Fibroblast of villous mesenchyme (primary cell): ENCODE measurements at regions not wholly inside any gene's neighbourhood (a gene's known extent, or its start where the extent isn't known, plus 50 kb on each side); places are given as distances from the start of the nearest gene placed in this dataset.
"Not testable (repeated sequence)": the region's sequence is repeated elsewhere in the genome, so short reads cannot be mapped to it uniquely, and the experiment has no call there.

Experiments
- DNase-seq: peaks from one replicate; pipeline ENCODE4 v3.0.0-alpha.2; 2010; ENCODE audit warnings: low read depth
- H3K4me3 ChIP-seq: 2 replicates; pipeline ENCODE4 v1.5.1; 2011; ENCODE audit warnings: low read depth, mild to moderate bottlenecking, low read length
- TF ChIP-seq, protein P1 (sequence below): IDR thresholded peaks from 2 replicates; pipeline ENCODE4 v1.5.1; 2012; ENCODE audit warnings: low read depth, mild to moderate bottlenecking, low read length; ENCODE audit not compliant: insufficient read depth

DNA sequence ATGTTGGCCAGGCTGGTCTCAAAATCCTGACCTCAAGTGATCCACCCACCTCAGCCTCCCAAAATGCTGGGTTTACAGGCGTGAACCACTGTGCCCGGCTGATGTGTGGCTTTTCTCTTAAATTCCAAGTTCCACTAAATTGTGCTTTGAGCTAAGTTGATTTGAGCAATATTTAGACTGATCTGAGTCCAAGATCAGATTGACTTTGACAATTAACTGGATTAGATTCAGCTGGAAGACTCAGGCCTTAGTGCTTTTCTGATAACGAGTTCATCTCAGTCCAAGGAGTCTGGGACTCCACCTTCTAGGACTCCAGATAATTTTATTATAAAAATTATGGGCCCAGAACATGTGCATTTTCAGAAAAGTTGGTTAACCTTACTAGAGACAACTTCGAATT, 94.4 kb upstream of the FAM174B start:
- TF ChIP-seq, protein P1, sequence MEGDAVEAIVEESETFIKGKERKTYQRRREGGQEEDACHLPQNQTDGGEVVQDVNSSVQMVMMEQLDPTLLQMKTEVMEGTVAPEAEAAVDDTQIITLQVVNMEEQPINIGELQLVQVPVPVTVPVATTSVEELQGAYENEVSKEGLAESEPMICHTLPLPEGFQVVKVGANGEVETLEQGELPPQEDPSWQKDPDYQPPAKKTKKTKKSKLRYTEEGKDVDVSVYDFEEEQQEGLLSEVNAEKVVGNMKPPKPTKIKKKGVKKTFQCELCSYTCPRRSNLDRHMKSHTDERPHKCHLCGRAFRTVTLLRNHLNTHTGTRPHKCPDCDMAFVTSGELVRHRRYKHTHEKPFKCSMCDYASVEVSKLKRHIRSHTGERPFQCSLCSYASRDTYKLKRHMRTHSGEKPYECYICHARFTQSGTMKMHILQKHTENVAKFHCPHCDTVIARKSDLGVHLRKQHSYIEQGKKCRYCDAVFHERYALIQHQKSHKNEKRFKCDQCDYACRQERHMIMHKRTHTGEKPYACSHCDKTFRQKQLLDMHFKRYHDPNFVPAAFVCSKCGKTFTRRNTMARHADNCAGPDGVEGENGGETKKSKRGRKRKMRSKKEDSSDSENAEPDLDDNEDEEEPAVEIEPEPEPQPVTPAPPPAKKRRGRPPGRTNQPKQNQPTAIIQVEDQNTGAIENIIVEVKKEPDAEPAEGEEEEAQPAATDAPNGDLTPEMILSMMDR = no peak
- no peak for DNase-seq
- no peak overlapping the region for H3K4me3 ChIP-seq

DNA sequence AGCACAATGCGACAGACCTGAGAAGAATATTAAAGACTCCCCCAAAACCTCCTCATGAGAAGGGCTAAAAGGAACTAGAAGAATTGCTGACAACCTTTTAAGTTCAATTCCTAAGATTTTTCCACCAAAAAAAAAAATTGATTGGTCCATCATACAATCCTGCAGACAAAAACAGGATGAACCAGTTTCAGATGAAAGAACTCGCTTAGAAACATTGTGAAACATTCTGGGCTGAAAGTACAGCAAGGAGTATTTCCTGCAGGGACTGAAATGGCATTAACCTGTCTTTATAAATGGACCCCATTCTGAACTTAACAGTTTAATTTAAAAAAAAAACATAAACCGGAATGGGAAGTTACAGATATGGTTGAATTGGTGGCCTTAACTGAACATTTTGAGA, 96.0 kb upstream of the FAM174B start:
- TF ChIP-seq, protein P1 = no peak
- DNase-seq = no peak
- no peak overlapping the region for H3K4me3 ChIP-seq

DNA sequence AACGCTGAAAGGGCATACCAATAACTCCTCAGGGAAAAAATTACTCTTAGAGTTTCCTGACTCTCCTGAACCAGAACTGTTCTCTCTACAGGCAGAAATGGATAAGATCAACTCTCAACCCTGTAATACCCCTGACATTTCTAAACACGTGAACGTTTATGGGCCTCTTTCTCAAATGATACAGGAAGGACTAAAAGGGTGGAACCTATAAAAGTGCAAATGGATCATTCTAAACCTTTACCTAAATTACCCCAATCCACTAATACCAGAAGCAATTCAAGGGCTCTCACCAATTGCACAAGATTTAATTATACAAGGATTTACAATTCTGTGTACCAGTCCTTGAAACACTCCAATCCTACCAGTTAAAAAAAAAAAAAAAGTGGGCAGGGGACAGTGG, 98.0 kb upstream of the FAM174B start:
- TF ChIP-seq, protein P1 = no peak
- no peak overlapping the region for H3K4me3 ChIP-seq
- DNase-seq = no peak

DNA sequence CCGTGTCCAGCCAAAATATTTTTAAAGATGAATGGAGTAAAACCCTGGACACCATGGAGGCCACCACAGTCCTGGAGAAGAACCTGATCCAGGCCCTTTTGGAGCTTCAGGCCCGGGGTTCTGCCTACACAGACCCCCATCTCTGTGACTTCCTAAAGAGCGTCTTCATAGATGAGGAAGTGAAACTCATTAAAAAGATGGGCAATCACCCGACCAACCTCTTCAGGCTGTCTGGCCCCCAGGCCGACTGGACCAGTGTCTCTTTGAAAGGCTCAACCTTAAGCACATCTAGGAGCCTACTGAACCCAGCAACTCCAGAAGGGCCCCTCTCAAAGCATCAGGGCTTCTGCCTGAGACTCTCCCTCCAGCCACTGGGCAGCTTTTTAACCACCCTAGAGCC, 107.9 kb upstream of the FAM174B start:
- H3K4me3 ChIP-seq = no peak overlapping the region
- TF ChIP-seq, protein P1 = no peak
- DNase-seq = no peak

DNA sequence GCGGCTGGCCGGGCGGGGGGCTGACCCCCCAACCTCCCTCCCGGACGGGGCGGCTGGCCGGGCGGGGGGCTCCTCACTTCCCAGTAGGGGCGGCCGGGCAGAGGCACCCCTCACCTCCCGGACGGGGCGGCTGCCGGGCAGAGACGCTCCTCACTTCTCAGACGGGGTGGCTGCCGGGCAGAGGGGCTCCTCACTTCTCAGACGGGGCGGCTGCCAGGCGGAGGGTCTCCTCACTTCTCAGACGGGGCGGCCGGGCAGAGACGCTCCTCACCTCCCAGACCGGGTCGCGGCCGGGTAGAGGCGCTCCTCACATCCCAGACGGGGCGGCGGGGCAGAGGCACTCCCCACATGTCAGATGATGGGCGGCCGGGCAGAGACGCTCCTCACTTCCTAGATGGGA, 112.6 kb upstream of the FAM174B start:
- DNase-seq, H3K4me3 ChIP-seq: not testable (repeated sequence)

DNA sequence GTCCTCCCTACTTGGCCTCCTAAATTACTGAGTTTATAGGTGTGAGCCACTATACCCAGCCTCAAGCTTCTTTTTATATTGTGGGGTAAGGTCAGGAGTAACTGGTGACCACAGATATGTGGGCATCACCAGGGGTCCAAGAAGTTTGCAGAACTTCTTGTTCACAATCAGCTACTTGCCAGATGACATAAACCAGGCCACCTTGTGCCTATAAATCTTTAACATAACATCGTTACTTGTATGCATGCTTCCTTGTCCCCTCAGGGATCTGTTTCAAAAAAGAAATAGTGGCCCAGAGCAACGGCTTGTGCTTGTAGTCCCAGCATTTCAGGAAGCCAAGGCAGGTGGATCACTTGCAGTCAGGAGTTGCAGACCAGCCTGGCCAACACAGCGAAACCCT, 115.1 kb upstream of the FAM174B start:
- H3K4me3 ChIP-seq = no peak overlapping the region
- TF ChIP-seq, protein P1 = no peak
- DNase-seq = no peak

DNA sequence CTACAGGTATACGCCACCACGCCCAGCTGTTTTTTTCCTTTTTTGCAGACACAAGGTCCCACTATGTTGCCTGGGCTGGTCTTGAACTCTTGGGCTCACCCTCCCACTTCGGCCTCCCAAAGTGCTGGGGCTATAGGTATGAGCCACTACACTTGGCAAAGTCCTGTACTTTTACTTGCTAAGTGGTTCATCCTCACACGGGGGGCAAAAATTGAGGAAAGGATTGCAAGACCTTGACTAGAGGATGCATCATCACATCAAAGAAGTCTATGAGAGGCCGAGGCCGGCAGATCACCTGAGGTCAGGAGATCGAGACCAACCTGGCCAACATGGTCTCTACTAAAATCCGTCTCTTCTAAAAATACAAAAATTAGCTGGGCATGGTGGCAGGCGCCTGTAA, 116.5 kb upstream of the FAM174B start:
- no peak for DNase-seq
- H3K4me3 ChIP-seq = no peak overlapping the region
- TF ChIP-seq, protein P1 = no peak

DNA sequence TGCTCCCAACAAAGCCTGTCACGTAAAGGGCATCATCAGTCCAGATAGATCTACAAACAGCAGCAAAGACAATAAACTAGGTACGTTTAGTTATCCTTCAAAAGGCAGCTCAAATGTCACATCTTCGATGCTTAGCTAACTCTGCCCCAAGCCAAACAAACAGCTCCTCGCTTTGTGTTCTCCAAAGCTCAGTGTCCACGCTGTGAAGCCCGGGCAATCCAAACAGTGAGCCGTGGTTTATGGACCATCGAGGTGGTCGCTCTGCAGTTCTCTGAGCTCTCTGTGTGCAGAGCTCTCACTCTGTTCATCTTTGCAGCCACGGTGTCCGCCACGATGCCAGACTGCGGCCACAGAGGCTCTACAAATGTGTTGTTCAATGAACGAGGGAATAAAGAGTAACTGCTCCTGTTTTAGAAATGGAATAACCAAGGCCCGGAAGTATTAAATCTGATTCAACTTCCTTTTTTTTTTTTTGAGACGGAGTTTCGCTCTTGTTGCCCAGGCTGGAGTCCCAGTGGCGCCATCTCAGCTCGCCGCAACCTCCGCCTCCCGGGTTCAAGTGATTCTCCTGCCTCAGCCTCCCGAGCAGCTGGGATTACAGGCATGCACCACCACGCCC, 117.2 kb upstream of the FAM174B start:
- TF ChIP-seq, protein P1 = no peak
- DNase-seq = no peak

More for the DNA sequence above, 117.2 kb upstream of the FAM174B start:
- no peak overlapping the region for H3K4me3 ChIP-seq
